Heart left ventricle (tissue), 16 donors: ENCODE measurements at regions not wholly inside any gene's neighbourhood (a gene's known extent, or its start where the extent isn't known, plus 50 kb on each side); places are given as distances from the start of the nearest gene placed in this dataset.
"Not testable (repeated sequence)": the region's sequence is repeated elsewhere in the genome, so short reads cannot be mapped to it uniquely, and the experiment has no call there.

Experiments
- ATAC-seq, 4 donors: fragments of 200-7000 bp; cut with Tn5 transposase; one replicate each; pipeline ENCODE4 v1.9.1; 2020 to 2022; ENCODE audit warnings: moderate library complexity in 4 of 4, mild to moderate bottlenecking in 3 of 4, moderate number of reproducible peaks in 1 of 4
- DNase-seq, 5 donors: peaks; one replicate each; pipeline ENCODE4 v3.0.0-alpha.2; 2020
- H3K27ac ChIP-seq, 12 donors: fragments of 200-600 bp; sonication (generic) in 4 of 12; one replicate each; pipeline versions ENCODE4 v1.5.0 to v1.8.0; 2016 to 2022; ENCODE audit warnings: mild to moderate bottlenecking in 2 of 12
- H3K27me3 ChIP-seq, 9 donors: fragments of 200-600 bp; sonication (generic) in 2 of 9; one replicate each; pipeline versions ENCODE4 v1.5.1 to v1.8.0; 2016 to 2022; ENCODE audit warnings: mild to moderate bottlenecking in 3 of 9
- H3K36me3 ChIP-seq, 9 donors: fragments of 200-600 bp; sonication (generic) in 2 of 9; one replicate each; pipeline versions ENCODE4 v1.5.0 to v1.8.0; 2018 to 2022; ENCODE audit warnings: mild to moderate bottlenecking in 2 of 9
- H3K4me1 ChIP-seq, 12 donors: fragments of 200-600 bp; sonication (generic) in 4 of 12; one replicate each; pipeline versions ENCODE4 v1.5.0 to v1.8.0; 2016 to 2022; ENCODE audit warnings: mild to moderate bottlenecking in 3 of 12
- H3K4me3 ChIP-seq, 12 donors: fragments of 200-600 bp; sonication (generic) in 4 of 12; one replicate each; pipeline versions ENCODE4 v1.5.0 to v1.8.0; 2017 to 2022; ENCODE audit warnings: mild to moderate bottlenecking in 9 of 12, moderate library complexity in 4 of 12
- H3K9me3 ChIP-seq, 12 donors: fragments of 200-600 bp; sonication (generic) in 4 of 12; one replicate each; pipeline versions ENCODE4 v1.5.0 to v1.8.0; 2016 to 2022; ENCODE audit warnings: mild to moderate bottlenecking in 1 of 12
- CTCF ChIP-seq, 12 donors: fragments of 200-600 bp; sonication (generic) in 4 of 12; IDR thresholded peaks; one replicate each; pipeline versions ENCODE4 v1.5.0 to v1.8.0; 2018 to 2022; ENCODE audit warnings: antibody characterized with exemption in 12 of 12, mild to moderate bottlenecking in 5 of 12
- POLR2A ChIP-seq, 2 donors: fragments of 450-650 bp; IDR thresholded peaks; one replicate each; pipeline ENCODE4 v1.6.1; 2017; ENCODE audit warnings: antibody characterized with exemption in 2 of 2, mild to moderate bottlenecking in 2 of 2, moderate library complexity in 2 of 2
- WGBS, 4 donors: extraction: QIAGEN DNeasy Blood & Tissue Kit in 2 of 4; methylation state at CpG; one replicate each; pipeline versions ENCODE4 v1.1.5 to v1.1.7; 2013 to 2018; 5-methylcytosine and 5-hydroxymethylcytosine counted together
- intact Hi-C, 10 donors: fragments of 100-400 bp; cut with DNase I; formaldehyde crosslinking; loops; one replicate each; pipeline versions ENCODE4 v1.11.1 to v1.14.2; 2022
- donor health status: ischemic (EF 13 %, LVEDD 7.1; RV severe dilation, severe dysfunction).
- donor health status: healthy with polysubstance abuse.
- donor health status: DM: no; HTN: yes; CAD: no.
- donor health status: DM: no; HTN: no; CAD: no.
- donor health status: ischemic (EF 25% LVEDD 6.9; RV normal size, moderate dysfunction).
- donor health status: ischemic (EF 25% LVEDD 5.7; RV mildly dilated, moderate dysfunction).
- donor health status: healthy.
- donor health status: DM: yes; HTN: yes; CAD: no.
- donor health status: ischemic (EF 35%, LVEDD 5.7; RV mildly dilated, moderate dysfunction).
- donor health status: nonischemic (EF 11% LVEDD 7.7; RV severe dilation, severe dysfunction).
- donor health status: DM: yes; HTN: yes; CAD: no.
- donor health status: PGD.
- donor health status: ischemic (EF 29% LVEDD 5.4; RV normal size, mild dysfunction).
- donor health status: nonischemic (EF 23%, LVEDD 6.1; RV moderate dilation, normal function).

DNA sequence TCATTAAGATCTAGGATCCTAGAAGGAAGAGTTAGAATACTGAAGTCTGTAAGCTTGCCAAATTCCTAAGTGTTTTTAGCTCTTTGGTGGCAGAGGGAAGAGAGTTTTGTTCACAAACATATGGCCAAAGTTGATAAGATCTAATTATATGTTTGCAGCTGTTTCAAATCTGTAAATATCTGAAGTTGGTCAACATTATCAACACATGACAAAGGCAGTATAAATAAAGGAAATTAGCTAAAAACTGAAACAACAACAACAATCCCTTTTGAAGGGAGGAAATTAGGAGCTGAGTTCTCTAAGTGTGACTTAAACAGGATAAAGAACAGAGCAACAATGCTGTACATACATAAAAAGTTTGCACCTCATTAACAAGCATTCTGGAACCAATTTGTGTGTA, 208.7 kb downstream of the KCNJ2 start:
- intact Hi-C loops = no loop called here
- no peak overlapping the region for H3K27ac ChIP-seq
- H3K27me3 ChIP-seq = no peaks in the 10 kb centered on the region
- TF ChIP-seq CTCF (IDR thresholded peaks at IDR 0.05) = no peak
- no peak for TF ChIP-seq POLR2A (IDR thresholded peaks at IDR 0.05)
- ATAC-seq (no peak), DNase-seq (no peak)
- no peaks in the 10 kb centered on the region for H3K9me3 ChIP-seq
- no peaks in the 10 kb centered on the region for H3K36me3 ChIP-seq
- no peak overlapping the region for H3K4me3 ChIP-seq
- no peaks in the 10 kb centered on the region for H3K4me1 ChIP-seq

- ATAC-seq (no peak), DNase-seq (no peak)
- Histone ChIP-seq H3K27ac (no peak overlapping the region), H3K4me3 (no peak overlapping the region), H3K36me3 (no peaks in the 10 kb centered on the region), H3K4me1 (no peaks in the 10 kb centered on the region), H3K9me3 (no peaks in the 10 kb centered on the region), H3K27me3 (no peaks in the 10 kb centered on the region)
- 82 to 87% (median 85%) methylated on average over 3 of the region's 3 CpGs for WGBS, 4 donors
- no peak for TF ChIP-seq CTCF (IDR thresholded peaks at IDR 0.05)
- no peak for TF ChIP-seq POLR2A (IDR thresholded peaks at IDR 0.05)
- intact Hi-C loops = no loop called here
These were observed 210.6 kb downstream of the KCNJ2 start for GRCh38 chr17:70379945-70380344.

DNA sequence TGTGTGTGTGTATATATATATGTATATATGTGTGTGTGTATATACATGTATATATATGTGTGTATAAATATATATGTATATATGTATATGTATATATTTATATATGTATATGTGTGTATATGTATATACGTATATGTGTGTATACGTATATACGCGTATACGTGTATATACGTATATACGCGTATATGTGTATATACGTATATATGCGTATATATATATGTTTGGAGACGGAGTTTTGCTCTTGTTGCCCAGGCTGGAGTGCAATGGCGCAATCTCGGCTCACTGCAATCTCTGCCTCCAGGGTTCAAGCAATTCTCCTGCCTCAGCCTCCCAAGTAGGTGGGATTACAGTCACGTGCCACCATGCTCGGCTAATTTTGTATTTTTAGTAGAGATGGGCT, 212.6 kb downstream of the KCNJ2 start:
- H3K9me3 ChIP-seq, ATAC-seq, DNase-seq, H3K4me1 ChIP-seq, H3K36me3 ChIP-seq, H3K4me3 ChIP-seq, intact Hi-C loops, H3K27ac ChIP-seq, H3K27me3 ChIP-seq: not testable (repeated sequence)
- 96 to 97% (median 97%) methylated on average over 15 of the region's 15 CpGs for WGBS, 4 donors

- H3K36me3 ChIP-seq = no peaks in the 10 kb centered on the region
- ATAC-seq = no peak
- intact Hi-C loops = no loop called here
- no peaks in the 10 kb centered on the region for H3K4me1 ChIP-seq
- no peak overlapping the region for H3K27ac ChIP-seq
- no peaks in the 10 kb centered on the region for H3K27me3 ChIP-seq
- H3K9me3 ChIP-seq = no peaks in the 10 kb centered on the region
- no peak for DNase-seq
- TF ChIP-seq CTCF (IDR thresholded peaks at IDR 0.05) (no peak), POLR2A (IDR thresholded peaks at IDR 0.05) (no peak)
- no peak overlapping the region for H3K4me3 ChIP-seq
These were observed 219.0 kb downstream of the KCNJ2 start for GRCh38 chr17:70388326-70388725.

DNA sequence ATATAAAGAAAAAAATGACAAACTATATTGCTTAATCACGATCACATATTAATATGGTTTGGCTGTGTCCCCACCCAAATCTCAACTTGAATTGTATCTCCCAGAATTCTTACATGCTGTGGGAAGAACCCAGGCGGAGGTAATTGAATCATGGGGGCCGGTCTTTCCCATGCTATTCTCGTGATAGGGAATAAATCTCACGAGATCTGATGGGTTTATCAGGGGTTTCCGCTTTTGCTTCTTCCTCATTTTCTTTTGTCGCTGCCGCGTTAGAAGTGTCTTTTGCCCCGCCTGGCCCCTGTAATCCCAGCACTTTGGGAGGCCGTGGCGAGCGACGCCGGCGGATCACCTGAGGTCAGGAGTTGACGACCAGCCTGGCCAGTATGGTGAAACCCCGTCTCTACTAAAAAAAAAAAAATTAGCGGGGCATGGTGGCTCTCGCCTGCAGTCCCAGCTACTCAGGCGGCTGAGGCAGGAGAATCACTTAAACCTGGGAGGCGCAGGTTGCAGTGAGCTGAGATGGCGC, 220.0 kb downstream of the KCNJ2 start:
- WGBS, 4 donors = 89 to 93% (median 91%) methylated on average over 23 of the region's 23 CpGs
- intact Hi-C loops, H3K4me3 ChIP-seq, H3K36me3 ChIP-seq, H3K9me3 ChIP-seq, DNase-seq, H3K4me1 ChIP-seq, H3K27me3 ChIP-seq, ATAC-seq, H3K27ac ChIP-seq: not testable (repeated sequence)
